ENCODE measurements at regions not wholly inside any gene's neighbourhood (a gene's known extent, or its start where the extent isn't known, plus 50 kb on each side); places are given as distances from the start of the nearest gene placed in this dataset.

GRCh38 chr13:18993884-18994660, 187.6 kb downstream of the TUBA3C start:
- peaks cover 58% of the 10 kb centered on the region for H3K9me3 ChIP-seq (ENCODE audit: control insufficient read depth, insufficient read depth, low read length)
- H3K4me2 ChIP-seq (ENCODE audit: low read depth, low read length): no peak overlapping the region
- H3K9ac ChIP-seq (ENCODE audit: low read depth, low read length): no peak overlapping the region
- no peak overlapping the region for H3K27ac ChIP-seq (ENCODE audit: insufficient read depth, low read length)
- no peaks in the 10 kb centered on the region for H3K9me1 ChIP-seq (ENCODE audit: insufficient read depth, low read length)
- no peaks in the 10 kb centered on the region for H4K20me1 ChIP-seq (ENCODE audit: insufficient read depth, low read length)
- BruUV-seq (replicated peaks): no TSS peak
- no peak overlapping the region for H4K5ac ChIP-seq (ENCODE audit: low read depth, low read length)
- intact Hi-C loops (cut with micrococcal nuclease): no loop called here
- H3K18ac ChIP-seq (ENCODE audit: low read depth, low read length): no peak overlapping the region
- H3K4me1 ChIP-seq (ENCODE audit: control insufficient read depth, insufficient read depth, low read length): no peaks in the 10 kb centered on the region
- H4K91ac ChIP-seq (ENCODE audit: insufficient read depth, low read depth, low read length): no peak overlapping the region
- ChIA-PET POLR2A (ENCODE audit: unreplicated experiment) (no interaction called here), CTCF (no interaction called here)
- no peak overlapping the region for H2AFZ ChIP-seq (replicated peaks; ENCODE audit: low read length, poor library complexity)
- no peak overlapping the region for H2AK9ac ChIP-seq (replicated peaks; ENCODE audit: low read depth, low read length, poor library complexity)
- H3K56ac ChIP-seq (ENCODE audit: extremely low read depth, insufficient read depth, low read length): no peak overlapping the region
- H2BK5ac ChIP-seq (ENCODE audit: low read depth, low read length, poor library complexity, severe bottlenecking): no peak overlapping the region
- no peak overlapping the region for H3K4ac ChIP-seq (ENCODE audit: low read depth, low read length)
- H3K36me3 ChIP-seq (ENCODE audit: control insufficient read depth, insufficient read depth, low read length): no peaks in the 10 kb centered on the region
- no peak overlapping the region for H4K8ac ChIP-seq (ENCODE audit: low read depth in 2 of 2, low read length in 2 of 2)
- no peak overlapping the region for H2BK15ac ChIP-seq (ENCODE audit: low read depth, low read length)
- dilution Hi-C loops (cut with HindIII; ENCODE audit: low sequenced_read_pairs, unreplicated experiment): no loop called here
- WGBS, 2 experiments (ENCODE audit: extremely low coverage in 2 of 2, insufficient read length in 1 of 2): 40% methylated on average over 1 of the region's 2 CpGs; no CpG with 5 or more reads in 1 of the 2 experiments
- in situ Hi-C loops (cut with MboI; ENCODE audit: low sequenced_read_pairs): no loop called here
- H3K79me1 ChIP-seq (ENCODE audit: low read depth in 1 of 2, low read length in 2 of 2): no peaks in the 10 kb centered on the region
- H3K23ac ChIP-seq (ENCODE audit: low read depth, low read length): no peak overlapping the region
- H3K14ac ChIP-seq (replicated peaks; ENCODE audit: low read depth, low read length): no peak overlapping the region
- H2BK20ac ChIP-seq (ENCODE audit: low read depth, low read length): no peak overlapping the region
- TF ChIP-seq POLR2A (IDR thresholded peaks at IDR 0.05; ENCODE audit: low read depth, low read length): no peak
- H3K4me3 ChIP-seq (ENCODE audit: insufficient read depth, low read depth, low read length): no peak overlapping the region
- DNase-seq (no peak), ATAC-seq (ENCODE audit: low read depth) (no peak)
- no peak overlapping the region for H2AK5ac ChIP-seq (ENCODE audit: low read depth, low read length)
- no peaks in the 10 kb centered on the region for H3K27me3 ChIP-seq (ENCODE audit: control insufficient read depth, insufficient read depth, low read length)
- H2BK120ac ChIP-seq (ENCODE audit: low read depth, low read length): no peak overlapping the region
